ENCODE measurements at regions not wholly inside any gene's neighbourhood (a gene's known extent, or its start where the extent isn't known, plus 50 kb on each side); places are given as distances from the start of the nearest gene placed in this dataset.

- TF ChIP-seq CTCF (IDR thresholded peaks at IDR 0.05) (no peak), POLR2A (IDR thresholded peaks at IDR 0.05) (no peak)
These were observed 529.4 kb upstream of the CXADR start for GRCh38 chr21:16983420-16983819.

Measured in prostate gland (tissue), 2 donors.